IgD-negative memory B cell (primary cell): ENCODE measurements at regions not wholly inside any gene's neighbourhood (a gene's known extent, or its start where the extent isn't known, plus 50 kb on each side); places are given as distances from the start of the nearest gene placed in this dataset.

Experiments
- H3K27ac Mint-ChIP-seq, 3 donors: one replicate each; pipeline ENCODE4 v1.8.0; 2020 to 2022; ENCODE audit warnings: mild to moderate bottlenecking in 3 of 3, mixed read lengths in 3 of 3, moderate library complexity in 1 of 3
- H3K27me3 Mint-ChIP-seq: one replicate; pipeline ENCODE4 v1.8.0; 2021; ENCODE audit warnings: mixed read lengths
- H3K36me3 Mint-ChIP-seq: one replicate; pipeline ENCODE4 v1.8.0; 2020; ENCODE audit warnings: mild to moderate bottlenecking, mixed read lengths
- H3K4me1 Mint-ChIP-seq, 3 donors: one replicate each; pipeline ENCODE4 v1.8.0; 2020 to 2022; ENCODE audit warnings: mixed read lengths in 3 of 3, mild to moderate bottlenecking in 1 of 3
- H3K4me3 Mint-ChIP-seq, 4 donors: one replicate each; pipeline ENCODE4 v1.8.0; 2020 to 2022; ENCODE audit warnings: mild to moderate bottlenecking in 4 of 4, mixed read lengths in 4 of 4, moderate library complexity in 3 of 4
- H3K9me3 Mint-ChIP-seq, 3 donors: one replicate each; pipeline ENCODE4 v1.8.0; 2020 to 2021; ENCODE audit warnings: mixed read lengths in 3 of 3, mild to moderate bottlenecking in 1 of 3

DNA sequence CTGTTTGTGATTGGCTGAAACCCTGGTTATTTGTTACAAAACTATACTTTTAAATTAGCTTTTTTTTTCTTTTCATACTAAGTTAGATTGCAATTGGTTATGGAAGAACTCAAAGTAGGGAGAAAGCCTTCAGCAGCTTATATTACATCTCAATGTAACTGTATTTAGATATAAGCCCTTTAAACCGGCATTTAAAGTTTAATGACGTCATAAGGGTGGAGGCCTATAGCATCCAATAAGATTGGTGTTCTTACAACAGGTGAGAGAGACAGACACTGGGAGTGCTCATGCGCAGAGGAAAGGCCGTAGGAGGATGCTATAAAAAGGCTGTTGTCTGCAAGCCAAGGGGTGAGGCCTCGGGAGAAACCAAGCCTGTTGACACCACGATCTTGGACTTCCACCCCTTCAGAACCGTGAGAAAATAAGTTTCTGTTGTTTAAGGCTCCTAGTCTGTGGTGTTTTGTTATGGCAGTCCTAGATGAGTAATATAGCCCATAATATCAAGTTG is 1198.8 kb upstream of the SPRY2 start:
- Mint-ChIP-seq H3K27me3 (no peaks in the 10 kb centered on the region), H3K36me3 (no peaks in the 10 kb centered on the region), H3K4me1 (no peaks in the 10 kb centered on the region), H3K27ac (no peak overlapping the region), H3K4me3 (no peak overlapping the region), H3K9me3 (peaks cover 0 to 4% (median 4%) of the 10 kb centered on the region in 3 donors)

DNA sequence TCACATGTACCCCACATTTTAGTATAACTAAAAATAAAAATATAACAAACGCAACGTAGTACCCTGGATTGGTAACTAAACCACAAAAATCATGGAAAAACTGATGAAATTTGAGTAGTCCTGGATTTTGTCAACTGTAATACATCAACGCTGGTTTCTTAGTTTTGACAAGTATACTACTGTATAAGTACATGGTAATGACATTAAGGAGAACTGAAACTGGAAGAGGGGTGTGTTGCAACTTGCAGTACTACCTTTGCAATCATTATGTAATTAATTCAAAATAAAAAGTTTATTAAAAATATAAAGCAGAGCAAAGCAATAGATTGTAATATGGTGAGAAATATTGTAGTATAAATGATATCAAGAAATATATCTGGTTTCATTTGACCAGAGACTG is 1158.0 kb upstream of the SPRY2 start:
- no peak overlapping the region for H3K4me3 Mint-ChIP-seq
- H3K36me3 Mint-ChIP-seq: no peaks in the 10 kb centered on the region
- no peaks in the 10 kb centered on the region for H3K27me3 Mint-ChIP-seq
- H3K4me1 Mint-ChIP-seq: peaks cover 0 to 1% (median 0%) of the 10 kb centered on the region in 3 donors
- peaks cover 2 to 8% (median 3%) of the 10 kb centered on the region in 3 donors for H3K9me3 Mint-ChIP-seq
- no peak overlapping the region for H3K27ac Mint-ChIP-seq

DNA sequence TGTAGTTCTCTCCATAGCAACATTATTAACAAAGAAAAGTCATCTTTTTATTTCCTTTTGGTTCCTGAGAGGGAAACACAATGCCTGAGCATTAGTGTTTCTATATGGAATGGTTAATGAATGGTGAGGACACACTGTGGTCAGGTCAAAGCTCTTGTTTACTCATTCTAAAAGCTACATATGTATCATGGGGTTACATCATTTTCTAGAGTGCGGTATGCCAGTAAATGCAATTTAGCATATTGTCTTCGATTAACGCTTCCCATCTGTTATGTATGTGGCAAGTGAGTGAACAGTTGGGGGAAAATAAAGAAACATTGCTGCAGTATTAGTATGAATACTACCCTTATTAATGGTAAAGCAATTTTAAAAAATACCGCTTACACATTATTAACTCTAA is 1152.2 kb upstream of the SPRY2 start:
- no peaks in the 10 kb centered on the region for H3K36me3 Mint-ChIP-seq
- peaks cover 0 to 3% (median 2%) of the 10 kb centered on the region in 3 donors for H3K9me3 Mint-ChIP-seq
- peaks cover 0 to 1% (median 0%) of the 10 kb centered on the region in 3 donors for H3K4me1 Mint-ChIP-seq
- no peaks in the 10 kb centered on the region for H3K27me3 Mint-ChIP-seq
- H3K4me3 Mint-ChIP-seq: no peak overlapping the region
- no peak overlapping the region for H3K27ac Mint-ChIP-seq

DNA sequence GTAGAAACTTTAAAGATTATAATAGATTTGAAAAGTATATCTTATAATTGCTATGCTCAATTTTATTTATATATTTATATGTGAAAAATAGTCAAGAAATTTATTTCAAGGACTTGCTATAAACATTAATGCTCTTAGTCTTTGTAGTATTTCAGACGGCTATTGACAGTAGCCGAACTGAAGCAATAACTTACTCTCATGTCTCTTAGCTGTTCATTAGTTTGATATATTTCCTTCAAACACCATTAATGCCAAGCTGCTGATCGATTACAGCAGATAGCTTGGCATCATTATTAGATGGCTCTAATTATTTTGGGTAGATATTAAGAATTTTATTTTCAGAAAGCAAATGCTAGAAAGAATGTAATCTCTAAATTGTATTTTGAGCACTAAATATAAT is 1151.5 kb upstream of the SPRY2 start:
- Mint-ChIP-seq H3K27me3 (no peaks in the 10 kb centered on the region), H3K4me1 (no peaks in the 10 kb centered on the region)

DNA sequence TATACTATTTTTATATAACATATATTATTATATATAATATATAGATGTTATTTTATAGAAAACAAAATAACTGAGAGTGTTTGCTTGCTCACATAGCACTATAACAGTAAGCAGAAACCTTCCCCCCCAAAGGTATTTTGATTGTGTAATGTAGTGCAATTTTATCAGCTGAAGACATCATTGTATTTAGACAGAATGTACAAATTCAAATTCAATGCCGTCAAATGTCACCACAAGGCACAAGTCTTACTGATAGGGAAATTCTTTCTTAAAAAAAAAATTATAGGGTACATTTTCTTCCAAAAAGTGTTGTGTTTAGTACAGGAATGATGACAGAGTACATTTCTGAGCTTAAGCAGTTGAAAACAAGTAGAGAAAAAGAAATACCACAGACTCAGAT is 1147.1 kb upstream of the SPRY2 start:
- H3K4me1 Mint-ChIP-seq: no peaks in the 10 kb centered on the region
- no peak overlapping the region for H3K27ac Mint-ChIP-seq
- H3K4me3 Mint-ChIP-seq: no peak overlapping the region

More for the DNA sequence above, 1151.5 kb upstream of the SPRY2 start:
- Mint-ChIP-seq H3K9me3 (peaks cover 0 to 3% (median 2%) of the 10 kb centered on the region in 3 donors), H3K4me3 (no peak overlapping the region), H3K36me3 (no peaks in the 10 kb centered on the region), H3K27ac (no peak overlapping the region)

DNA sequence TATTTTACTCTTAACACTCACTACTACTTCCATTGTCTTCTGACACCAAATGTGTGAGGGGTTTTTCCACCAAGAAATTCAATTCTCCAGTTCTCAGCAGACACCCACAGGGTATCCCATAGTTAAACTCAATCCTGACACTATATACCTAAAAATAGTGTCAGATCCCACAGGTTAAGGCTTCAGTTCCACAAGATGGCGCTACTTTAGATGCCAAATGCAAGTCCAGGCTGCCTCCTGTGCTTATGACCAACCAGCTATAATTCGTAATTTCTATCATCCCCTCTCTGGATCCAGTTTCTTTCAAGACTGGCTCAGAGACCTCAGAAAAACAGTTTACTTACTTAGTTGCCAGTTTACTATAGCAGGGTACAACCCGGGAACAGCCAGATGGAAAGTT is 1146.2 kb upstream of the SPRY2 start:
- no peak overlapping the region for H3K27ac Mint-ChIP-seq
- H3K36me3 Mint-ChIP-seq: no peaks in the 10 kb centered on the region
- no peaks in the 10 kb centered on the region for H3K4me1 Mint-ChIP-seq
- H3K4me3 Mint-ChIP-seq: no peak overlapping the region
- H3K9me3 Mint-ChIP-seq: peaks cover 2 to 7% (median 4%) of the 10 kb centered on the region in 3 donors
- no peaks in the 10 kb centered on the region for H3K27me3 Mint-ChIP-seq

More for the DNA sequence above, 1147.1 kb upstream of the SPRY2 start:
- no peaks in the 10 kb centered on the region for H3K27me3 Mint-ChIP-seq
- H3K9me3 Mint-ChIP-seq: peaks cover 2 to 5% (median 3%) of the 10 kb centered on the region in 3 donors
- no peaks in the 10 kb centered on the region for H3K36me3 Mint-ChIP-seq

DNA sequence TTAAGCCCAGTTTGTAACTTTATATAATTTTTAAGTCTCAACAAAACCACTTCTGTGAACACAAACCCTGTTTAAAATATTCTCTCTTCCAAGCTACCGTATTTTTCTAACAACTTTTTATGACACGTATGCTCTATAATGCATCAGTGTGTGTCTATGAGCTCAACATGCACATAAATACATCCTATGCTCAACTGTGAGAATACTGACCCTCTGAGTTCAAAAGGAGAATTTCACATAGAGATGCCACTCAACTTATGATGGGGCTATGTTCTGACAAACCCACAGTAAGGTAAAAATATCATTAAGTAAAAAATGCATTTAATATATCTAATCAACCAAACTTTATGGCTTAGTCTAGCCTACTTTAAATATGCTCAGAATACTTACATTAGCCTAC is 1139.7 kb upstream of the SPRY2 start:
- no peaks in the 10 kb centered on the region for H3K27me3 Mint-ChIP-seq
- H3K4me1 Mint-ChIP-seq: no peaks in the 10 kb centered on the region
- peaks cover 2 to 12% (median 9%) of the 10 kb centered on the region in 3 donors for H3K9me3 Mint-ChIP-seq
- no peak overlapping the region for H3K4me3 Mint-ChIP-seq
- no peaks in the 10 kb centered on the region for H3K36me3 Mint-ChIP-seq
- H3K27ac Mint-ChIP-seq: no peak overlapping the region

DNA sequence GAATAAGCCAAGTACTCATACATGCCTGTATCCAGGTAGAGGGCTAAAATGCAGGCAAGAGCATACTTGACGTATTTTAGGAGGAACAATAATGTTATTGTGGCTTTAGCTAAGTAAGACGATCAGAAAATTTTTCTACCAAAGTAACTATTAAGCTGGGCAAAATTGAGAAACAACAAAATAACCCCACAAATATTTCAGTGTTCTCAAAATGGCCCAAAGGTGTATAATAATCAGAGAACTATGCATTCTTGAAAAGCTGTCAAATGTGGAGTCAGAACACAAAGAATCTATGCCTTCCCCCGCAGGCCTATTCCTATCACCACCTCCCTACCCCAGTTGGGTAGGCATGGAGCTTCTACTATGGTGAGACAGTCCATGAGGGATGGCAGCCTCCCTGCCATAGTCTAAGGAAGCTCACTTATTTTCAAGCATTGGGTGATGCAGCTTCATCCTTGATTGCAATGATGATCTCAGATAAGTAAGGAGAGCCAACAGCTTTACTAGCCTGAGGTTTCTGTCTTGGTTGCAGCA is 1132.5 kb upstream of the SPRY2 start:
- Mint-ChIP-seq H3K9me3 (peaks cover 2 to 7% (median 4%) of the 10 kb centered on the region in 3 donors), H3K27me3 (no peaks in the 10 kb centered on the region), H3K27ac (no peak overlapping the region), H3K4me1 (no peaks in the 10 kb centered on the region), H3K4me3 (no peak overlapping the region), H3K36me3 (no peaks in the 10 kb centered on the region)

DNA sequence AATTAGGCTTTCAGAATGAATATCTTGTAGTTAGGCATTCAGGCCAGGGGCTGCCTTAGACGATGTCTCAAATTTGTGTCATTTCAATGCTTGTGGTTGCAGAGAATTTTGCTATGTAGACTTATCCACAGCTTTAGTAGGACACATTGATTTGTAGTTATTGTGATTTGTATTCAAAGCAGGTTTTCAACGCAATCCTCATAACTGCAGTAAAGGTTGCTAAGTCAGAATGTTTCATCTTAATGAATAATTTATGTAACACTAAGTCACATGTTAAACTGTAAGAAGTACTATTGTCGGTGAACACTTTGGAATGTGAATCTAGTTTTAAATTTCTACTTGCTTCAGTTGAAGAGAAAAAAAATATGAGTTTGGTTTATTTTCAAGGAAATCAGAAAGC is 1117.2 kb upstream of the SPRY2 start:
- Mint-ChIP-seq H3K27me3 (no peaks in the 10 kb centered on the region), H3K4me1 (no peaks in the 10 kb centered on the region), H3K27ac (no peak overlapping the region), H3K4me3 (no peak overlapping the region), H3K36me3 (no peaks in the 10 kb centered on the region), H3K9me3 (peaks cover 0 to 6% (median 4%) of the 10 kb centered on the region in 3 donors)

DNA sequence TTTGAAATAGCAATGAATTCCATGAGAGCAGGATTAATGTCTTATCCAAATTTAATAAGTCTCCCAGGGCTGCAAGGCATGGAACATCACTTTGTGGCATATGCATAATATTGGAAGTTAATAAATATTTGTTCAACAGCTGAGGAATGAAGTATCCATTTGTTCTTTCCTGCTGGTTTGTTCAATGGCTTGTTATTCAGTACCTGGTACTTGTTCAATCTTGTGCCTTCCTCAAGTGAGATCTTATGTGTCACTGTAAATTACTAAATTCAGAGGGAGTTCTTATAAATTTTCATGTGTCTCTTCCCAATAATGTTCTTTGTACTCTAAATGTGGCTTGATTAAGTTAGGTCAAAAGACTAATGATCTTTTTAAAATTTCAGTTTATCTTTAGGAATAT is 1105.5 kb upstream of the SPRY2 start:
- Mint-ChIP-seq H3K9me3 (peaks cover 0 to 2% (median 0%) of the 10 kb centered on the region in 3 donors), H3K4me3 (no peak overlapping the region), H3K36me3 (no peaks in the 10 kb centered on the region), H3K27ac (no peak overlapping the region), H3K4me1 (no peaks in the 10 kb centered on the region), H3K27me3 (no peaks in the 10 kb centered on the region)

DNA sequence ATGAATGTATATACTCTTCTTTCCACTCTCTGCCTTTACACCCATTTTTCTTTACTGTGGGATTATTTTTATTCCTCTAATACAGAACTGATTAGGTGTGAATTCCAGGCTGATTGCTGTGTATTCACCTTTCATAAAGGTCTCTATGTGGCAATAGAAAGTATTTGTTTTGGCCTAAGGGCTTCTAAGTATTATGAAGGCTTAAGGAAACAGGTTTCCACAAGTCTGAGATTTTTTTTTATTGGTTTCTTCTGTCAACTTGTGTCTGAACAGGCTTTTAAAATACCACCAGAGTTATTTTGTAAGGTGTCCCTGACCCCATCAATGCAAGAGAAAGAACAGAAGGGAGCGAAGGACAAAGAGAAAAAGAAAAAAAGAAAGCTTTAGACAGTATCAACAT is 1102.0 kb upstream of the SPRY2 start:
- Mint-ChIP-seq H3K36me3 (no peaks in the 10 kb centered on the region), H3K4me1 (no peaks in the 10 kb centered on the region), H3K4me3 (no peak overlapping the region), H3K27me3 (no peaks in the 10 kb centered on the region), H3K9me3 (peaks cover 0 to 8% (median 4%) of the 10 kb centered on the region in 3 donors), H3K27ac (no peak overlapping the region)

DNA sequence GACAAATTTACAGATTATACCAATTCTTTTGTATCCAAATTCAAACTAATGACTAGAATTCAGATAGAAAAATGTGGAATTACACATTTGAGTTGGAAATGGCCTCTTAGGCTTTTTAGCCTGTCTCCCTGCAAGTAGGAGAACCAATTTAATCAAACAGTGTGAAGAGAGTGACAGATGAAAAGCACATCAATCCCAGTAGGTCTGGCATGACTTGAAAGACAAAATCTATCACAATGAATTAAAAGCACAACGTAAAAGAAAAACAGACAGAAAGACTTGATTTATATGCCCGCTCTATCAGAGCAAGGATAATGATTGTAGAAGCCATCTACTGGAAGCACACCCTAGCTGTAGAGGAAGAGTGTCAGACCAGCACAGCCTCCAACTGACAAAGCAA is 1084.4 kb upstream of the SPRY2 start:
- no peaks in the 10 kb centered on the region for H3K27me3 Mint-ChIP-seq
- H3K27ac Mint-ChIP-seq: no peak overlapping the region
- no peak overlapping the region for H3K4me3 Mint-ChIP-seq
- no peaks in the 10 kb centered on the region for H3K36me3 Mint-ChIP-seq
- H3K4me1 Mint-ChIP-seq: no peaks in the 10 kb centered on the region
- H3K9me3 Mint-ChIP-seq: peaks cover 2 to 8% (median 4%) of the 10 kb centered on the region in 3 donors

DNA sequence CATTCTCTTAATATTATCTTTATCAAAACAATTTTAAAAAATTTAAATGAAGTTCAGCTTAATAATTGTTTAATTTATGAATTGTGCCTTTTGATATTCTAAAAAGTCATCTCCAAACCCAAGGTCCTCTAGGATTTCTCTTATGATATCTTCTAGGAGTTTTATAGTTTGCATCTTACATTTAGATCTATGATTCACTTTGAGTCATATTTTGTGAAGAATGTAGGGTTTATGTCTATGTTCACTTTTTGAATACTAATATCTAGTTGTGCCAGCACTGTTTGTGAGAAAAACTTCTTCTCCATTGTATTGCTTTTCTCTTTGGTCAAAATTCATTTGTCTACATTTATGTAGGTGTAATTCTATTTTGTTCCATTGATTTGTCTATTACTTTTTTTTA is 1068.4 kb upstream of the SPRY2 start:
- no peak overlapping the region for H3K4me3 Mint-ChIP-seq
- H3K36me3 Mint-ChIP-seq: no peaks in the 10 kb centered on the region
- no peaks in the 10 kb centered on the region for H3K27me3 Mint-ChIP-seq
- H3K9me3 Mint-ChIP-seq: peaks cover 2 to 6% (median 4%) of the 10 kb centered on the region in 3 donors
- H3K27ac Mint-ChIP-seq: no peak overlapping the region
- H3K4me1 Mint-ChIP-seq: no peaks in the 10 kb centered on the region

DNA sequence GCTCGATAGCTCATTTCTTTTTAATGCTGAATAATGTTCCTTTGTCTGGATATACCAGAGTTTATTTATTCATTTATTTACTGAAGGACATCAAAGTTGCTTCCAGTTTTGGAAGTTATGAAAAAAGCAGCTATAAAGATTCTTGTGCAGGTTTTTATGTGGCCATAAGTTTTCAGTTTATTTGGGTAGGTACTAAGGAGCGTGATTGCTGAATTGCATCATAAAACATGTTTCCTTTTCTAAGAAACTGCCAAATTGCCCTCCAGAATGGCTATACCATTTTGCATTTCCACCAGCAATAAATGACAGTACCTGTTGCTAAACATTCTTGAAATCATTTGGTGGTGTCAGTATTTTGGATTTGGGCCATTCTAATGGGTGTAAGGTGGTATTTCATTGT is 1067.7 kb upstream of the SPRY2 start:
- H3K4me3 Mint-ChIP-seq: no peak overlapping the region
- H3K27ac Mint-ChIP-seq: no peak overlapping the region
- no peaks in the 10 kb centered on the region for H3K4me1 Mint-ChIP-seq
- H3K9me3 Mint-ChIP-seq: peaks cover 2 to 6% (median 4%) of the 10 kb centered on the region in 3 donors
- no peaks in the 10 kb centered on the region for H3K27me3 Mint-ChIP-seq
- H3K36me3 Mint-ChIP-seq: no peaks in the 10 kb centered on the region

DNA sequence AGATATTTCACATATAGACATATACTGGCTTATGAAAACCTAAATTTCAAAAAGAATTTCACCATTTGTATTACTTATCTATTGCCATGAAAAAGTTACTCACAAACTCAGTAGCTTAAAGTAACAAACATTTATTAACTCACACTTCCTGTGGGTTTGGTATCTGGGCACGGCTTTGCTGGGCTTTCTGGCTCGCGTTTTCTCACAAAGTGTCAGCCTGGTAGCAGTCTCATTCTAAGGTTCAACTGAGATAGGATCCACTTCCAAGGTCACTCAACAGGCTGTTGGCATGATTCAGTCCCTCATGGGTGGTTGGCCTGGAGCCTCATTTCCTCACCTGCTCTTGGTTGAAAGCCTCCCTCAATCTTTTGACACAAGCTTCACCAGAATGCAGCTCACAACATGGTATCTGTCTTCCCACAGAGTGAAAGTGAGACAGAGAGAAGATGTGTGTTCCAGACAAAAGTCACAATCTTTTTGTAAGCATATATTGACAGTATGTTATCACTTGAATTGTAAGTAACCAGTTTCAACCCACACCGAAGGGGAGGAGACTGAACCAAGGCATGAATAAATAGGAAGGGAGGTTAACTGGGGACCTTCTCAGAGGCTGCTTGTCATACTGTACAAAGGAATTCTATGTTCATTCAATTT is 1065.8 kb upstream of the SPRY2 start:
- no peaks in the 10 kb centered on the region for H3K36me3 Mint-ChIP-seq
- no peak overlapping the region for H3K27ac Mint-ChIP-seq
- H3K4me3 Mint-ChIP-seq: no peak overlapping the region
- no peaks in the 10 kb centered on the region for H3K27me3 Mint-ChIP-seq
- H3K4me1 Mint-ChIP-seq: no peaks in the 10 kb centered on the region
- peaks cover 2 to 6% (median 4%) of the 10 kb centered on the region in 3 donors for H3K9me3 Mint-ChIP-seq

DNA sequence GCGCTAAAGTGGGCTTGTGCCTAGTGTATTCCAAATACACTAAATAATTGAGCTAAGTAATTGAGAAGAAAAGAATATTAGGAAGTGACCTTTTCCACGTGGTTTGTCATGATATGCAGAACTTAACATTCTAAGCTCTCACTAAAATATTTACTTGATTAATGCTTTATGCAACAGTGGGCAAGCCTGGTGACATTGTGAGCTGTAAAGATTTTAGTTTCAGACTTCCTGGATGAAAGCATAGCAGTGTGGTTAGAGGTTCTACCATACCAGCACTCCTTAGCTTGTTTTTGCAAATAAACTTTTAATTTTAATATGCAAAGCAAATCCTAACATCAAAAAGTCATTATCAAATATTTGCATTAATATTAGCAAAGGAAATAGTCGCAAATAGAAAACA is 1065.1 kb upstream of the SPRY2 start:
- Mint-ChIP-seq H3K27ac (no peak overlapping the region), H3K9me3 (peaks cover 2 to 4% (median 2%) of the 10 kb centered on the region in 3 donors), H3K27me3 (no peaks in the 10 kb centered on the region), H3K4me1 (no peaks in the 10 kb centered on the region), H3K4me3 (no peak overlapping the region), H3K36me3 (no peaks in the 10 kb centered on the region)
